ENCODE measurements at regions not wholly inside any gene's neighbourhood (a gene's known extent, or its start where the extent isn't known, plus 50 kb on each side); places are given as distances from the start of the nearest gene placed in this dataset.

DNA sequence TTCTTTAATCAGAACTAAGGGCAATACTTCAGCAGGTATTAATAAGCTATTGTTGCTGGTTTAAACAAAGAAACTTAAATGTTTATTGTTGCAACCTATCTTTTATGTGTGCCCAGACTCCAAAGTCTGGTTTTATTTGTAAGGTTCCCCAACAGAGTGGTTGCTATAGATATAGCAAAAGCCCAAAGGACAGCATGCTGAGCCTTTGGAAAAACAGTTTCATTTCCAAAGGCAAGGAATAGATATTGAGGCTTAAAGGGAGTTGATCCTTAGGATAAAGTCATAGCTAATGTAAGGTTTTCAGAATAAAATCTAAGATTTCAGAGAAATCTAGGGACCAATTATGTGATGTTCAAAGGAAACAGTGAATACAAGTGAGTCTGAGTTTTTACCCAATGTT is 413.2 kb upstream of the SLC14A2 start:
- H4K20me1 ChIP-seq (ENCODE audit: insufficient read depth, low read length), result no peaks in the 10 kb centered on the region
- FAIRE-seq (no peak), ATAC-seq (no peak), DNase-seq (ENCODE audit: low spot score) (no peak)
- no peaks in the 10 kb centered on the region for H3K36me3 ChIP-seq (replicated peaks in 1 of 2; ENCODE audit: control insufficient read depth in 1 of 2, insufficient read depth in 2 of 2, low read length in 2 of 2)
- no peaks in the 10 kb centered on the region for H3K4me1 ChIP-seq (ENCODE audit: insufficient read depth, low read length)
- H3K4me2 ChIP-seq (ENCODE audit: low read depth, low read length), result no peak overlapping the region
- BruUV-seq (replicated peaks), result no TSS peak
- no peak overlapping the region for H3K27ac ChIP-seq (ENCODE audit: extremely low read length, insufficient read depth, low read length)
- intact Hi-C loops (cut with micrococcal nuclease; ENCODE audit: unreplicated experiment), result no loop called here
- in situ Hi-C loops (cut with HindIII; ENCODE audit: extremely low pct_ligation_motif_present, low pct_unique_long_range_greater_than_20kb), result loop anchor here (25.0 kb wide), 2 partner anchors 515 to 1565 kb away; partner anchors contain the start of gene SETBP1
- ChIA-PET POLR2A (no interaction called here), CTCF (ENCODE audit: low intra/inter-chr PET ratio, low total read pairs) (no interaction called here)
- no peak overlapping the region for H3K9ac ChIP-seq (ENCODE audit: insufficient read depth, low read depth, low read length)
- H3K9me3 ChIP-seq (ENCODE audit: low read length), result no peaks in the 10 kb centered on the region
- no peaks in the 10 kb centered on the region; a peak in 1 of 5 replicates for H3K27me3 ChIP-seq (ENCODE audit: control insufficient read depth in 1 of 2, insufficient read depth in 2 of 2, low read length in 2 of 2)
- no peaks in the 10 kb centered on the region for H3K79me2 ChIP-seq (ENCODE audit: insufficient read depth, low read length)
- H2AFZ ChIP-seq (ENCODE audit: low read length), result no peak overlapping the region
- no peak overlapping the region for H3K4me3 ChIP-seq (replicated peaks in 1 of 3; ENCODE audit: insufficient read depth in 1 of 3, low read depth in 2 of 3, low read length in 3 of 3)
- TF ChIP-seq, protein P1, sequence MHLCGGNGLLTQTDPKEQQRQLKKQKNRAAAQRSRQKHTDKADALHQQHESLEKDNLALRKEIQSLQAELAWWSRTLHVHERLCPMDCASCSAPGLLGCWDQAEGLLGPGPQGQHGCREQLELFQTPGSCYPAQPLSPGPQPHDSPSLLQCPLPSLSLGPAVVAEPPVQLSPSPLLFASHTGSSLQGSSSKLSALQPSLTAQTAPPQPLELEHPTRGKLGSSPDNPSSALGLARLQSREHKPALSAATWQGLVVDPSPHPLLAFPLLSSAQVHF (CRISPR knock-in tag; IDR thresholded peaks at IDR 0.05), result no peak
- no peak for TF ChIP-seq WIZ (CRISPR knock-in tag; IDR thresholded peaks at IDR 0.05)
- TF ChIP-seq, protein P2, sequence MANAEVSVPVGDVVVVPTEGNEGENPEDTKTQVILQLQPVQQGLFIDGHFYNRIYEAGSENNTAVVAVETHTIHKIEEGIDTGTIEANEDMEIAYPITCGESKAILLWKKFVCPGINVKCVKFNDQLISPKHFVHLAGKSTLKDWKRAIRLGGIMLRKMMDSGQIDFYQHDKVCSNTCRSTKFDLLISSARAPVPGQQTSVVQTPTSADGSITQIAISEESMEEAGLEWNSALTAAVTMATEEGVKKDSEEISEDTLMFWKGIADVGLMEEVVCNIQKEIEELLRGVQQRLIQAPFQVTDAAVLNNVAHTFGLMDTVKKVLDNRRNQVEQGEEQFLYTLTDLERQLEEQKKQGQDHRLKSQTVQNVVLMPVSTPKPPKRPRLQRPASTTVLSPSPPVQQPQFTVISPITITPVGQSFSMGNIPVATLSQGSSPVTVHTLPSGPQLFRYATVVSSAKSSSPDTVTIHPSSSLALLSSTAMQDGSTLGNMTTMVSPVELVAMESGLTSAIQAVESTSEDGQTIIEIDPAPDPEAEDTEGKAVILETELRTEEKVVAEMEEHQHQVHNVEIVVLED (CRISPR knock-in tag; IDR thresholded peaks at IDR 0.05; ENCODE audit: borderline replicate concordance), result no peak
- TF ChIP-seq ZNF788 (CRISPR knock-in tag; IDR thresholded peaks at IDR 0.05; ENCODE audit: borderline replicate concordance), result no peak
- TF ChIP-seq NKX3-1 (CRISPR knock-in tag; IDR thresholded peaks at IDR 0.05), result no peak
- TF ChIP-seq, protein P3, sequence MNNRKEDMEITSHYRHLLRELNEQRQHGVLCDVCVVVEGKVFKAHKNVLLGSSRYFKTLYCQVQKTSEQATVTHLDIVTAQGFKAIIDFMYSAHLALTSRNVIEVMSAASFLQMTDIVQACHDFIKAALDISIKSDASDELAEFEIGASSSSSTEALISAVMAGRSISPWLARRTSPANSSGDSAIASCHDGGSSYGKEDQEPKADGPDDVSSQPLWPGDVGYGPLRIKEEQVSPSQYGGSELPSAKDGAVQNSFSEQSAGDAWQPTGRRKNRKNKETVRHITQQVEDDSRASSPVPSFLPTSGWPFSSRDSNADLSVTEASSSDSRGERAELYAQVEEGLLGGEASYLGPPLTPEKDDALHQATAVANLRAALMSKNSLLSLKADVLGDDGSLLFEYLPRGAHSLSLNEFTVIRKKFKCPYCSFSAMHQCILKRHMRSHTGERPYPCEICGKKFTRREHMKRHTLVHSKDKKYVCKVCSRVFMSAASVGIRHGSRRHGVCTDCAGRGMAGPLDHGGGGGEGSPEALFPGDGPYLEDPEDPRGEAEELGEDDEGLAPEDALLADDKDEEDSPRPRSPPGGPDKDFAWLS (CRISPR knock-in tag; IDR thresholded peaks at IDR 0.05; ENCODE audit: borderline replicate concordance), result no peak
- no peak for TF ChIP-seq ZSCAN25 (CRISPR knock-in tag; IDR thresholded peaks at IDR 0.05)
- TF ChIP-seq, protein P4, sequence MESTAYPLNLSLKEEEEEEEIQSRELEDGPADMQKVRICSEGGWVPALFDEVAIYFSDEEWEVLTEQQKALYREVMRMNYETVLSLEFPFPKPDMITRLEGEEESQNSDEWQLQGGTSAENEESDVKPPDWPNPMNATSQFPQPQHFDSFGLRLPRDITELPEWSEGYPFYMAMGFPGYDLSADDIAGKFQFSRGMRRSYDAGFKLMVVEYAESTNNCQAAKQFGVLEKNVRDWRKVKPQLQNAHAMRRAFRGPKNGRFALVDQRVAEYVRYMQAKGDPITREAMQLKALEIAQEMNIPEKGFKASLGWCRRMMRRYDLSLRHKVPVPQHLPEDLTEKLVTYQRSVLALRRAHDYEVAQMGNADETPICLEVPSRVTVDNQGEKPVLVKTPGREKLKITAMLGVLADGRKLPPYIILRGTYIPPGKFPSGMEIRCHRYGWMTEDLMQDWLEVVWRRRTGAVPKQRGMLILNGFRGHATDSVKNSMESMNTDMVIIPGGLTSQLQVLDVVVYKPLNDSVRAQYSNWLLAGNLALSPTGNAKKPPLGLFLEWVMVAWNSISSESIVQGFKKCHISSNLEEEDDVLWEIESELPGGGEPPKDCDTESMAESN (CRISPR knock-in tag; conservative IDR thresholded peaks at IDR 0.05), result no peak
- TF ChIP-seq ZNF841 (CRISPR knock-in tag; IDR thresholded peaks at IDR 0.05; ENCODE audit: borderline replicate concordance), result no peak
- TF ChIP-seq LCORL (IDR thresholded peaks at IDR 0.05), result no peak
- TF ChIP-seq LCORL (CRISPR knock-in tag; IDR thresholded peaks at IDR 0.05), result no peak
- no peak for TF ChIP-seq ZNF564 (CRISPR knock-in tag; IDR thresholded peaks at IDR 0.05)
- TF ChIP-seq AGO1 (IDR thresholded peaks at IDR 0.05; ENCODE audit: low read depth, low read length, poor library complexity, severe bottlenecking), result no peak
- TF ChIP-seq, protein P5, sequence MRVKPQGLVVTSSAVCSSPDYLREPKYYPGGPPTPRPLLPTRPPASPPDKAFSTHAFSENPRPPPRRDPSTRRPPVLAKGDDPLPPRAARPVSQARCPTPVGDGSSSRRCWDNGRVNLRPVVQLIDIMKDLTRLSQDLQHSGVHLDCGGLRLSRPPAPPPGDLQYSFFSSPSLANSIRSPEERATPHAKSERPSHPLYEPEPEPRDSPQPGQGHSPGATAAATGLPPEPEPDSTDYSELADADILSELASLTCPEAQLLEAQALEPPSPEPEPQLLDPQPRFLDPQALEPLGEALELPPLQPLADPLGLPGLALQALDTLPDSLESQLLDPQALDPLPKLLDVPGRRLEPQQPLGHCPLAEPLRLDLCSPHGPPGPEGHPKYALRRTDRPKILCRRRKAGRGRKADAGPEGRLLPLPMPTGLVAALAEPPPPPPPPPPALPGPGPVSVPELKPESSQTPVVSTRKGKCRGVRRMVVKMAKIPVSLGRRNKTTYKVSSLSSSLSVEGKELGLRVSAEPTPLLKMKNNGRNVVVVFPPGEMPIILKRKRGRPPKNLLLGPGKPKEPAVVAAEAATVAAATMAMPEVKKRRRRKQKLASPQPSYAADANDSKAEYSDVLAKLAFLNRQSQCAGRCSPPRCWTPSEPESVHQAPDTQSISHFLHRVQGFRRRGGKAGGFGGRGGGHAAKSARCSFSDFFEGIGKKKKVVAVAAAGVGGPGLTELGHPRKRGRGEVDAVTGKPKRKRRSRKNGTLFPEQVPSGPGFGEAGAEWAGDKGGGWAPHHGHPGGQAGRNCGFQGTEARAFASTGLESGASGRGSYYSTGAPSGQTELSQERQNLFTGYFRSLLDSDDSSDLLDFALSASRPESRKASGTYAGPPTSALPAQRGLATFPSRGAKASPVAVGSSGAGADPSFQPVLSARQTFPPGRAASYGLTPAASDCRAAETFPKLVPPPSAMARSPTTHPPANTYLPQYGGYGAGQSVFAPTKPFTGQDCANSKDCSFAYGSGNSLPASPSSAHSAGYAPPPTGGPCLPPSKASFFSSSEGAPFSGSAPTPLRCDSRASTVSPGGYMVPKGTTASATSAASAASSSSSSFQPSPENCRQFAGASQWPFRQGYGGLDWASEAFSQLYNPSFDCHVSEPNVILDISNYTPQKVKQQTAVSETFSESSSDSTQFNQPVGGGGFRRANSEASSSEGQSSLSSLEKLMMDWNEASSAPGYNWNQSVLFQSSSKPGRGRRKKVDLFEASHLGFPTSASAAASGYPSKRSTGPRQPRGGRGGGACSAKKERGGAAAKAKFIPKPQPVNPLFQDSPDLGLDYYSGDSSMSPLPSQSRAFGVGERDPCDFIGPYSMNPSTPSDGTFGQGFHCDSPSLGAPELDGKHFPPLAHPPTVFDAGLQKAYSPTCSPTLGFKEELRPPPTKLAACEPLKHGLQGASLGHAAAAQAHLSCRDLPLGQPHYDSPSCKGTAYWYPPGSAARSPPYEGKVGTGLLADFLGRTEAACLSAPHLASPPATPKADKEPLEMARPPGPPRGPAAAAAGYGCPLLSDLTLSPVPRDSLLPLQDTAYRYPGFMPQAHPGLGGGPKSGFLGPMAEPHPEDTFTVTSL (CRISPR knock-in tag; IDR thresholded peaks at IDR 0.05; ENCODE audit: borderline replicate concordance), result no peak
- no peak for TF ChIP-seq MIXL1 (CRISPR knock-in tag; IDR thresholded peaks at IDR 0.05)
